Stimulated activated CD4-positive, alpha-beta T cell treated with anti-CD3 and anti-CD28 coated beads, Interleukin-15, amount 100 ng/mL, for 48 hours (primary cell): ENCODE measurements at regions not wholly inside any gene's neighbourhood (a gene's known extent, or its start where the extent isn't known, plus 50 kb on each side); places are given as distances from the start of the nearest gene placed in this dataset.
"Not testable (repeated sequence)": the region's sequence is repeated elsewhere in the genome, so short reads cannot be mapped to it uniquely, and the experiment has no call there.

Experiments
- DNase-seq, 2 donors: peaks; one replicate each; pipeline ENCODE4 v3.0.0-alpha.2; 2020; ENCODE audit warnings: low read depth in 2 of 2

- DNase-seq = not testable (repeated sequence)
Measured at GRCh38 chr9:73337182-73337581, 185.5 kb downstream of the ANXA1 start.

GRCh38 chr9:73344060-73344459 is 192.4 kb downstream of the ANXA1 start:
- DNase-seq = no peak

GRCh38 chr9:73347123-73347522 is 195.5 kb downstream of the ANXA1 start:
- DNase-seq = no peak

- DNase-seq = no peak
Measured at GRCh38 chr9:73347720-73348119, 196.1 kb downstream of the ANXA1 start.

GRCh38 chr9:73348471-73348870 is 196.8 kb downstream of the ANXA1 start:
- no peak for DNase-seq

- DNase-seq = no peak
Measured at GRCh38 chr9:73349476-73349875, 197.8 kb downstream of the ANXA1 start.

- no peak for DNase-seq
Measured at GRCh38 chr9:73357607-73358006, 205.9 kb downstream of the ANXA1 start.

- no peak for DNase-seq
Measured at GRCh38 chr9:73370053-73370452, 218.4 kb downstream of the ANXA1 start.

- no peak for DNase-seq
Measured at GRCh38 chr9:73371801-73372200, 220.1 kb downstream of the ANXA1 start.

- no peak for DNase-seq
Measured at GRCh38 chr9:73380411-73380810, 228.7 kb downstream of the ANXA1 start.

GRCh38 chr9:73402081-73403028 is 250.7 kb downstream of the ANXA1 start:
- no peak for DNase-seq

GRCh38 chr9:73411494-73411893 is 259.8 kb downstream of the ANXA1 start:
- no peak for DNase-seq

- no peak for DNase-seq
Measured at GRCh38 chr9:73412874-73413273, 261.2 kb downstream of the ANXA1 start.

GRCh38 chr9:73423891-73424290 is 272.2 kb downstream of the ANXA1 start:
- DNase-seq = no peak

- DNase-seq = no peak
Measured at GRCh38 chr9:73426269-73426668, 274.6 kb downstream of the ANXA1 start.

- no peak for DNase-seq
Measured at GRCh38 chr9:73434826-73435225, 283.2 kb downstream of the ANXA1 start.

- DNase-seq = no peak
Measured at GRCh38 chr9:73437758-73438157, 286.1 kb downstream of the ANXA1 start.

GRCh38 chr9:73439839-73440238 is 288.2 kb downstream of the ANXA1 start:
- DNase-seq = not testable (repeated sequence)

GRCh38 chr9:73441223-73441622 is 289.6 kb downstream of the ANXA1 start:
- no peak for DNase-seq

- DNase-seq = no peak
Measured at GRCh38 chr9:73441890-73442818, 290.5 kb downstream of the ANXA1 start.

GRCh38 chr9:73444821-73445220 is 293.2 kb downstream of the ANXA1 start:
- DNase-seq = no peak

- DNase-seq = not testable (repeated sequence)
Measured at GRCh38 chr9:73445384-73445783, 293.7 kb downstream of the ANXA1 start.
